ENCODE measurements at regions not wholly inside any gene's neighbourhood (a gene's known extent, or its start where the extent isn't known, plus 50 kb on each side); places are given as distances from the start of the nearest gene placed in this dataset.
"Not testable (repeated sequence)": the region's sequence is repeated elsewhere in the genome, so short reads cannot be mapped to it uniquely, and the experiment has no call there.

- DNase-seq (ENCODE audit: low read depth in 2 of 2): no peak
Measured at GRCh38 chr22:22822106-22822505, 65.5 kb upstream of the IGLL5 start.

GRCh38 chr22:22822553-22822952, 65.1 kb upstream of the IGLL5 start:
- DNase-seq (ENCODE audit: low read depth in 2 of 2): not testable (repeated sequence)

DNA sequence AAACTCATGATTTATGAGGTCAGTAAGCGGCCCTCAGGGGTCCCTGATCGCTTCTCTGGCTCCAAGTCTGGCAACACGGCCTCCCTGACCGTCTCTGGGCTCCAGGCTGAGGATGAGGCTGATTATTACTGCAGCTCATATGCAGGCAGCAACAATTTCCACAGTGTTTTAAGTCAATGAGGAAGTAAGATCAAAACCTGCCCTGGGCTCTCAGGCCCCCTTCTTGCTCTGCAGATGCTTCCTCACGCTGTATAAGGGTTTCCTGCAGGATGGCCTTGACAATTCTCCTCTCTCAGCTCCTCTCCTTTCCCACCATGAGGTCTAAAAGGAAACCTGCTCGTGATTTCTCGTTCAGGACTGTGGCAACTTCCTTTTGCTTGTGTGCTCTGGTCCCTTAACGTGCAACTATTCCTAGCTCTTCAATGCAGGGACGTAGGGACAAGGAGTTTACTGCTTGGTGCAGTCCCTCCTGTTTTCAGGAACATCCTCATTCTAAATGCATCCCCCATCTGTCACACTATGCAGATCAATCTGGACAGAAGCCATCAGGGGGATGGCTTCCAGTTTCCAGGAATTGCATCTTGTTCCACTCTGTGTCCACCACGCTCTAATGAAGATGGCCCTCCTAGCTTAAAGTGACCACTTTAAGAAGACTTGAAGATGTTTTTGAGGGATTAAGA, 64.3 kb upstream of the IGLL5 start:
- DNase-seq (ENCODE audit: low read depth in 2 of 2): no peak

GRCh38 chr22:22824340-22825212, 63.0 kb upstream of the IGLL5 start:
- DNase-seq (ENCODE audit: low read depth in 2 of 2): no peak

DNA sequence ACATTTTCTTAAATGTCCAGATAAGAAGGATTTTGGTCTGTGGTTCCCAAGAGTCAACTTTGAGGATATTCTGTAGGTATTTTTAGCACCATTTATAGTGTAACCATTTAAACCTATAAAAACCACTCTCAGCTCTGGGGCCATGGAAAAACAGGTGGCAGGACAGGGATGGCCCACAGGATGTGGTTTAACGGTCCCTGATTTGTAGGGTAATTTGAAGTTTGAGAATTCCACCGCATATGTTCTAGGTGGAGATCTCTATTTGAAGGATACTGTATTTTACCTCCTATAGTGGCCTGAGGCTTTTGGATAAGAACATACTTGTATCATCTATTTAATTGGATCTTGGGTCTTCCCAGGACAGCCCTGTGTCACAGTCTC, 62.4 kb upstream of the IGLL5 start:
- DNase-seq (ENCODE audit: low read depth in 2 of 2): no peak

DNA sequence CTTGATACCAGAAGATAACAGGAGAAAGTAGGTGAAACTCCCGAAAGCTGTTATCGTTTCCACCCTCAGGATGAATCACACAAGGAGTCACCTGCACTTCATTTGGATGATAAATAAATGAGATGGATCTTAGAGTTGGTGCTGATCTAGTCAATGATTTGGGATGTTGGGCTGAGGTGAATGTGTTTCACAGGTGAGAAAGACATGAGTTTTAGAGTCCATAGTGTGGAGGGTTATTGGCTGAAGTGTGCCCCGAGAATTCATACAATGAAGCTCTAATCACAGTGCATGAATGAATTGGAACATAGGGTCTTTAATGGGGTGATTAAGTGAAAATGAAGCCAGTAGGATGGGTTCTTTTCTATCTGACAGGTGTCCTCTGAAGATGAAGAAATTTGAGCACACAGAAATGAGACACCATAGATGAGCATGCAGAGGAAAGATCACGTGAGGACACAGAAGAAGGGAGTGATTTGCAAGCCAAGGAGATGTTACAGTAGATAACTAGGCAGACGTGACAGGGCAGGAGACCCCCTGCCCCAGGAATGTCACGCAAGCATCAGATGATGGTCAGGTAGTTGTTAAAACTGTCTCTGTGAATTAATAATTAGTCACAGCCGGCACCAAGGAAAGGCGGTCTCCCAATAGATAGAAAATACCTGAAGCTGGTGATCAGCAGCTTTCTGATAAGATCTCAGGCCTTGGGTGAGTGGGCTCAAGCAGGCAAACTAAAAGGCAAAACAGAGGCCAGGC, 60.3 kb upstream of the IGLL5 start:
- DNase-seq (ENCODE audit: low read depth in 2 of 2): no peak

DNA sequence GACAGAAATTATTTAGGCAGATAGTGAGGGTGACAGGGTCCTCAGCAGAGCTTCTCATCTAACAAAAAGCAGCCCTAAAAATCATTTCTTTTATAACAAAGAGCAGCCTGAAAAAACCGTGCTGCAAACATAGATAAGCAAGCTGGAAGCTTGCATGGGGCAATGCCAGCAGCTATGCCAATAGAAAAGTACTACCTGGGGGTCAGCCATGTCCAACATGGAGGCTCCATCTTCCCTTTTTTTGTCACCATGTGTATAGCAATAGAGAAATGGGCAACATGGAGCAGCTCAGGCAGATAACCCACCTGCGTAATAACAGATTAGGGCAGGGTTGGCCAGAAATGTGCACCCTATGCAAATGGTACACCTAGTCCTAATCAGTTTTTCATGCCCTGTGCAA, 57.4 kb upstream of the IGLL5 start:
- no peak for DNase-seq (ENCODE audit: low read depth in 2 of 2)

DNA sequence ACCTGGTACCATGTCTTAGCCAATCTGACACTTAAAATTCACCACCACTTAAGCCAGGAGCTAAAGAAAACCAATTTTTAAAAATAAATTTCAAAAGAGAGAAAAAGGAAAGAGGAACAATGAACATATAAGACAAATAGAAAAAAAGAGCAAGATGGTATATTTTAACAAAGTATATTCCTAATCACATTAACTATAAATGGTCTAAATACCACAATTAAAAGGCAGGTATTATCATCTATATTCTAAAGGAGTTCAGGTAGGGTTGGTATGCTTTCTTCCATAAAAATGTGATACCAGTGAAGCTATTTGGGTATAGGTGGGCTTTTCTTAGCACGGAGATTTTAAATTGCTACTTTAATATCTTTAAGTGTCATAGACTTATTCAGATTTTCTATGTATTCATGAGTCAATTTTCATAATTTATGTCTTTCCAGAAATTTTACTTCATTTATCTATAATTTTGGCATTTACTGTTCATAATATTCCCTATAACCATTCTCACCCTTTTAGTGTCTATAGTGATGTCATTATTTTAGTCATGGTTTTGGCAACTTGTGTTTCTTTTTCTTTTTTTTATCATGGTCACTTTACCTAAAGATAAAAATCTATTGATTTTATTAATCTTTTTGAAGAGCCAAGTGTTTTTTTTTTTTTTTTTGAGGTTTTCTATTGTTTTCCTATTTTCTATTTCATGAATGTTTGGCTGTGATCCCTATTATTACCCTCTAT, 56.5 kb upstream of the IGLL5 start:
- no peak for DNase-seq (ENCODE audit: low read depth in 2 of 2)

- DNase-seq (ENCODE audit: low read depth in 2 of 2): no peak
Measured at GRCh38 chr22:22833059-22833458, 54.6 kb upstream of the IGLL5 start.

DNA sequence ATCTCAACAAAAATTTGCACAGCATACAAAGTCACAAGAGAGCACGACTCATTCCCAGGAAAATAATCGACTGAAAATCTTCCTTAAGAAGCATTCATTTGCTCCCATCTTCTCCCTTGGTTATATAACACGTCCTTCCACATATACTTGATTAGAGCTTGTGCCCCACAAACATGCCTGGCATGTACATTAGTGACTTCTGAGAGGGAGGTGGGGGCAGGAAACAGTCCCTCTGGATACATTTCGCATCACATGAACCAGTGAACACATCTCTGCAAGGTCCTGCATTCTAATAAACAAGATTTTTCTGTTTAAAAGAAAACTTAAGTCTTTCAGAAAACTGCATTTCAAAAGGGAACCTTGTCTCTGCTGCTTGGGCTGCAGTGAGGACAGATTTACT, 54.1 kb upstream of the IGLL5 start:
- DNase-seq (ENCODE audit: low read depth in 2 of 2): no peak

- DNase-seq (ENCODE audit: low read depth in 2 of 2): no peak
Measured at GRCh38 chr22:22834204-22834603, 53.4 kb upstream of the IGLL5 start.

DNA sequence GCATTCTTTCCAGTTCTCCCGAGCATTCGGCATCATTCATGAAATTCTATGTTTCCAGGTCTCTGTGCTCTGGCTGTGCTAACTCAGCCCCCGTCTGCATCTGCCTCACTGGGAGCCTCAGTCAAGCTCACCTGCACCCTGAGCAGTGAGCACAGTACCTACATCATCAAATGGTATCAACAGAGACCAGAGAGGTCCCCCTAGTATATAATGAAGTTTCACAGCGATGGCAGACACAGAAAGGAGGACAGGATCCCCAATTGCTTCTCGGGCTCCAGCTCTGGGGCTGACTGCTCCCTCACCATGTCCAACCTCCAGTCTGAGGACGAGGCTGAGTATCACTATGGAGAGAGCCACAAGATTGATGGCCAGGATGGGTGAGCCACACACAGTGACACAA, 52.8 kb upstream of the IGLL5 start:
- DNase-seq (ENCODE audit: low read depth in 2 of 2): no peak

- no peak for DNase-seq (ENCODE audit: low read depth in 2 of 2)
Measured at GRCh38 chr22:22835242-22835641, 52.4 kb upstream of the IGLL5 start.

DNA sequence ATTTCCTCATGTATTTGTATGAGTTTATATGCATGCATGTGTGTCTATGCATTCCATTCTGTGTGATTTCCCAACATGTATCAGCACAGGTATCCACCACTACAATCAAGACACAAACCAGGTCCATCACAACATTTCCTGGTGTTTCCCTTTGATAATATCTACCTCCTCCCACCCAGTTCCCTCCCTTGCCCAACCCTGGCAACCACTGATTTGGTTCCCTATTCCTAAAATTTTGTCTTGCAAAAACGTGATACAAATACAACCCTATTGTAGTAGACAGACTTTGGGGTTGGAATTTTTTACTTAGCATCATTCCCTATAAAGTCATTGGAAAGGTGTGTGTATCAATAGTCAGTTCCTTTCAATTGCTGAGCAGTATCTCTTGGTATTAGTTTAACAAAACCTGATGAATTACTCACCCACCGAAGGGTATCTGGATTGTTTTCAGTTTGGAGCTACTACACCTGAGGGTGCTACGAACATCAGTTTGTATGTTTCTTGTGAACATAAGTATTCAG, 51.8 kb upstream of the IGLL5 start:
- DNase-seq (ENCODE audit: low read depth in 2 of 2): no peak

- no peak for DNase-seq (ENCODE audit: low read depth in 2 of 2)
Measured at GRCh38 chr22:22836635-22837034, 51.0 kb upstream of the IGLL5 start.

All from stimulated activated CD8-positive, alpha-beta memory T cell treated with anti-CD3 and anti-CD28 coated beads, Interleukin-7, amount 100 ng/mL, for 4 hours (primary cell).